ENCODE measurements at regions not wholly inside any gene's neighbourhood (a gene's known extent, or its start where the extent isn't known, plus 50 kb on each side); places are given as distances from the start of the nearest gene placed in this dataset.

GRCh38 chrX:35726176-35726575 lies 72.0 kb upstream of the MAGEB16 start:
- Histone ChIP-seq H3K27ac (ENCODE audit: low read length) (no peak overlapping the region), H3K9me3 (ENCODE audit: control insufficient read depth, insufficient read depth, low read depth, low read length) (no peaks in the 10 kb centered on the region), H3K27me3 (ENCODE audit: control insufficient read depth, insufficient read depth, low read length) (no peaks in the 10 kb centered on the region), H3K36me3 (ENCODE audit: control insufficient read depth, insufficient read depth, low read length) (no peaks in the 10 kb centered on the region), H3K4me1 (ENCODE audit: control insufficient read depth, insufficient read depth, low read length) (no peaks in the 10 kb centered on the region), H3K4me3 (ENCODE audit: low read depth in 2 of 2, low read length in 2 of 2) (no peak overlapping the region)
- CTCF ChIA-PET: no interaction called here
- in situ Hi-C loops (cut with HindIII; ENCODE audit: low pct_unique_long_range_greater_than_20kb, low sequenced_read_pairs) (no loop called here), intact Hi-C loops (cut with micrococcal nuclease; ENCODE audit: unreplicated experiment) (no loop called here)
- peak; percentile 22; the same call in 1 of the 2 replicates for TF ChIP-seq CTCF (IDR thresholded peaks at IDR 0.05)
- no peak for TF ChIP-seq SIN3A (IDR thresholded peaks at IDR 0.05; ENCODE audit: borderline replicate concordance, insufficient read depth, low read depth, low read length)
- DNase-seq (ENCODE audit: low read depth, low spot score) (no peak), ATAC-seq (no peak)
- POLR2A ChIA-PET: no interaction called here
- no TSS peak for BruUV-seq (replicated peaks)

- Histone ChIP-seq H3K27me3 (ENCODE audit: control insufficient read depth, insufficient read depth, low read length) (no peaks in the 10 kb centered on the region), H3K4me3 (ENCODE audit: low read depth in 2 of 2, low read length in 2 of 2) (no peak overlapping the region), H3K27ac (ENCODE audit: low read length) (no peak overlapping the region), H3K36me3 (ENCODE audit: control insufficient read depth, insufficient read depth, low read length) (no peaks in the 10 kb centered on the region), H3K9me3 (ENCODE audit: control insufficient read depth, insufficient read depth, low read depth, low read length) (no peaks in the 10 kb centered on the region), H3K4me1 (ENCODE audit: control insufficient read depth, insufficient read depth, low read length) (no peaks in the 10 kb centered on the region)
- intact Hi-C loops (cut with micrococcal nuclease; ENCODE audit: unreplicated experiment) (no loop called here), in situ Hi-C loops (cut with HindIII; ENCODE audit: low pct_unique_long_range_greater_than_20kb, low sequenced_read_pairs) (no loop called here)
- CTCF ChIA-PET: no interaction called here
- DNase-seq (ENCODE audit: low read depth, low spot score) (no peak), ATAC-seq (no peak)
- POLR2A ChIA-PET: no interaction called here
- no peak for TF ChIP-seq TCF7L2 (IDR thresholded peaks at IDR 0.05; ENCODE audit: low read depth, low read length)
- BruUV-seq (replicated peaks): no TSS peak
Measured at GRCh38 chrX:35728481-35728880, 69.7 kb upstream of the MAGEB16 start.

DNA sequence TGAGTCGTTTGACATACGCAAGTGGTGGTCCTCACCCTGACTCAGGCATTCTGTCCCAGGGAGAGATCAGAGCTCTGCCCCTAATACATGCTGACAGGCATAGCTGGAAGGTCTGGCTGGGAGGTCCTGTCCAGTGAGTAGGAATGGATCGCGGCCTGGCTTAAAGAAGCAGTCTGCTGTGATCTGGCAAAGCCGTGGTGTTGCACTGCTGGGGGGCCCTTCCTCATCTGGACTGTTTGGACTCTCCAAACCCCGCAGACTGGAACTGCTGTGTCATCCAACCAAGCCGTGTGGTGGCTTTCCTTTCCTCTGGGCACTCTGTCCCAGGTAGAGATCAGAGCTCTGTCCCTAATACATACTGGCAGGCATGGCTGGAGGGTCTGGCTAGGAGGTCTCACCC lies 64.3 kb upstream of the MAGEB16 start:
- H3K27ac ChIP-seq (ENCODE audit: low read length): no peak overlapping the region
- no peaks in the 10 kb centered on the region for H3K27me3 ChIP-seq (ENCODE audit: control insufficient read depth, insufficient read depth, low read length)
- H3K4me1 ChIP-seq (ENCODE audit: control insufficient read depth, insufficient read depth, low read length): no peaks in the 10 kb centered on the region
- H3K4me3 ChIP-seq (ENCODE audit: low read depth in 2 of 2, low read length in 2 of 2): no peak overlapping the region
- intact Hi-C loops (cut with micrococcal nuclease; ENCODE audit: unreplicated experiment) (no loop called here), in situ Hi-C loops (cut with HindIII; ENCODE audit: low pct_unique_long_range_greater_than_20kb, low sequenced_read_pairs) (no loop called here)
- H3K36me3 ChIP-seq (ENCODE audit: control insufficient read depth, insufficient read depth, low read length): no peaks in the 10 kb centered on the region
- DNase-seq (ENCODE audit: low read depth, low spot score) (no peak), ATAC-seq (no peak)
- no TSS peak for BruUV-seq (replicated peaks)
- no peaks in the 10 kb centered on the region for H3K9me3 ChIP-seq (ENCODE audit: control insufficient read depth, insufficient read depth, low read depth, low read length)
- TF ChIP-seq, protein P1, sequence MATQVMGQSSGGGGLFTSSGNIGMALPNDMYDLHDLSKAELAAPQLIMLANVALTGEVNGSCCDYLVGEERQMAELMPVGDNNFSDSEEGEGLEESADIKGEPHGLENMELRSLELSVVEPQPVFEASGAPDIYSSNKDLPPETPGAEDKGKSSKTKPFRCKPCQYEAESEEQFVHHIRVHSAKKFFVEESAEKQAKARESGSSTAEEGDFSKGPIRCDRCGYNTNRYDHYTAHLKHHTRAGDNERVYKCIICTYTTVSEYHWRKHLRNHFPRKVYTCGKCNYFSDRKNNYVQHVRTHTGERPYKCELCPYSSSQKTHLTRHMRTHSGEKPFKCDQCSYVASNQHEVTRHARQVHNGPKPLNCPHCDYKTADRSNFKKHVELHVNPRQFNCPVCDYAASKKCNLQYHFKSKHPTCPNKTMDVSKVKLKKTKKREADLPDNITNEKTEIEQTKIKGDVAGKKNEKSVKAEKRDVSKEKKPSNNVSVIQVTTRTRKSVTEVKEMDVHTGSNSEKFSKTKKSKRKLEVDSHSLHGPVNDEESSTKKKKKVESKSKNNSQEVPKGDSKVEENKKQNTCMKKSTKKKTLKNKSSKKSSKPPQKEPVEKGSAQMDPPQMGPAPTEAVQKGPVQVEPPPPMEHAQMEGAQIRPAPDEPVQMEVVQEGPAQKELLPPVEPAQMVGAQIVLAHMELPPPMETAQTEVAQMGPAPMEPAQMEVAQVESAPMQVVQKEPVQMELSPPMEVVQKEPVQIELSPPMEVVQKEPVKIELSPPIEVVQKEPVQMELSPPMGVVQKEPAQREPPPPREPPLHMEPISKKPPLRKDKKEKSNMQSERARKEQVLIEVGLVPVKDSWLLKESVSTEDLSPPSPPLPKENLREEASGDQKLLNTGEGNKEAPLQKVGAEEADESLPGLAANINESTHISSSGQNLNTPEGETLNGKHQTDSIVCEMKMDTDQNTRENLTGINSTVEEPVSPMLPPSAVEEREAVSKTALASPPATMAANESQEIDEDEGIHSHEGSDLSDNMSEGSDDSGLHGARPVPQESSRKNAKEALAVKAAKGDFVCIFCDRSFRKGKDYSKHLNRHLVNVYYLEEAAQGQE (IDR thresholded peaks at IDR 0.05; ENCODE audit: insufficient read depth in 1 of 2, low read depth in 2 of 2, low read length in 1 of 2): no peak
- TF ChIP-seq CTCF (IDR thresholded peaks at IDR 0.05) (no peak), SIN3A (IDR thresholded peaks at IDR 0.05; ENCODE audit: borderline replicate concordance, insufficient read depth, low read depth, low read length) (no peak), POLR2AphosphoS5 (IDR thresholded peaks at IDR 0.05; ENCODE audit: low read depth, low read length) (no peak), TCF7L2 (IDR thresholded peaks at IDR 0.05; ENCODE audit: low read depth, low read length) (no peak)
- ChIA-PET POLR2A (no interaction called here), CTCF (no interaction called here)

Measured in Panc1 (cell line).